ENCODE measurements at regions not wholly inside any gene's neighbourhood (a gene's known extent, or its start where the extent isn't known, plus 50 kb on each side); places are given as distances from the start of the nearest gene placed in this dataset.
A peak's percentile ranks its signal among the peaks of the same experiment; 100 is the strongest.

GRCh38 chr1:173287785-173288184 is 80.7 kb upstream of the TNFSF4 start:
- H3K4me1 Mint-ChIP-seq (ENCODE audit: low read depth) = peaks cover 11% of the 10 kb centered on the region
- H3K27ac Mint-ChIP-seq = no peak overlapping the region
- peaks cover 17% of the 10 kb centered on the region for H3K27me3 Mint-ChIP-seq
- peaks cover 17% of the 10 kb centered on the region for H3K36me3 Mint-ChIP-seq (ENCODE audit: low read depth)
- H3K4me3 Mint-ChIP-seq = no peak overlapping the region
- peaks cover 16% of the 10 kb centered on the region for H3K9me3 Mint-ChIP-seq

GRCh38 chr1:173293756-173294155 is 86.6 kb upstream of the TNFSF4 start:
- no peak overlapping the region for H3K27ac Mint-ChIP-seq
- no peak overlapping the region for H3K4me3 Mint-ChIP-seq
- peaks cover 22% of the 10 kb centered on the region for H3K36me3 Mint-ChIP-seq (ENCODE audit: low read depth)
- H3K27me3 Mint-ChIP-seq = peaks cover 22% of the 10 kb centered on the region
- H3K9me3 Mint-ChIP-seq = peaks cover 25% of the 10 kb centered on the region
- peaks cover 56% of the 10 kb centered on the region for H3K4me1 Mint-ChIP-seq (ENCODE audit: low read depth)

GRCh38 chr1:173294843-173295242 is 87.7 kb upstream of the TNFSF4 start:
- Mint-ChIP-seq H3K4me3 (no peak overlapping the region), H3K27ac (no peak overlapping the region), H3K36me3 (ENCODE audit: low read depth) (peaks cover 22% of the 10 kb centered on the region), H3K9me3 (peaks cover 25% of the 10 kb centered on the region), H3K27me3 (peaks cover 22% of the 10 kb centered on the region), H3K4me1 (ENCODE audit: low read depth) (peaks cover 66% of the 10 kb centered on the region)

GRCh38 chr1:173295391-173295790 is 88.3 kb upstream of the TNFSF4 start:
- H3K4me1 Mint-ChIP-seq (ENCODE audit: low read depth) = peaks cover 71% of the 10 kb centered on the region
- H3K9me3 Mint-ChIP-seq = peaks cover 25% of the 10 kb centered on the region
- H3K27ac Mint-ChIP-seq = no peak overlapping the region
- H3K27me3 Mint-ChIP-seq = peaks cover 22% of the 10 kb centered on the region
- H3K4me3 Mint-ChIP-seq = no peak overlapping the region
- peaks cover 22% of the 10 kb centered on the region for H3K36me3 Mint-ChIP-seq (ENCODE audit: low read depth)

- Mint-ChIP-seq H3K9me3 (peaks cover 25% of the 10 kb centered on the region), H3K4me3 (no peak overlapping the region), H3K27ac (no peak overlapping the region), H3K4me1 (ENCODE audit: low read depth) (peaks cover 76% of the 10 kb centered on the region), H3K36me3 (ENCODE audit: low read depth) (peaks cover 22% of the 10 kb centered on the region), H3K27me3 (peaks cover 22% of the 10 kb centered on the region)
Observed at GRCh38 chr1:173295995-173296394, 88.9 kb upstream of the TNFSF4 start.

- peaks cover 67% of the 10 kb centered on the region for H3K4me1 Mint-ChIP-seq (ENCODE audit: low read depth)
- peak overlapping the region; percentile 86 for H3K27ac Mint-ChIP-seq
- peaks cover 8% of the 10 kb centered on the region for H3K9me3 Mint-ChIP-seq
- H3K27me3 Mint-ChIP-seq = peaks cover 11% of the 10 kb centered on the region
- peak overlapping the region; percentile 47 for H3K4me3 Mint-ChIP-seq
- peaks cover 4% of the 10 kb centered on the region for H3K36me3 Mint-ChIP-seq (ENCODE audit: low read depth)
Observed at GRCh38 chr1:173297798-173298391, 90.8 kb upstream of the TNFSF4 start.

GRCh38 chr1:173300061-173301044 is 93.2 kb upstream of the TNFSF4 start:
- H3K4me3 Mint-ChIP-seq = no peak overlapping the region
- H3K4me1 Mint-ChIP-seq (ENCODE audit: low read depth) = peaks cover 62% of the 10 kb centered on the region
- peaks cover 5% of the 10 kb centered on the region for H3K9me3 Mint-ChIP-seq
- H3K27ac Mint-ChIP-seq = no peak overlapping the region
- peaks cover 7% of the 10 kb centered on the region for H3K27me3 Mint-ChIP-seq
- peaks cover 4% of the 10 kb centered on the region for H3K36me3 Mint-ChIP-seq (ENCODE audit: low read depth)

- H3K9me3 Mint-ChIP-seq = no peaks in the 10 kb centered on the region
- no peaks in the 10 kb centered on the region for H3K36me3 Mint-ChIP-seq (ENCODE audit: low read depth)
- H3K4me3 Mint-ChIP-seq = no peak overlapping the region
- no peak overlapping the region for H3K27ac Mint-ChIP-seq
- H3K27me3 Mint-ChIP-seq = no peaks in the 10 kb centered on the region
- peaks cover 50% of the 10 kb centered on the region for H3K4me1 Mint-ChIP-seq (ENCODE audit: low read depth)
Observed at GRCh38 chr1:173301507-173301906, 94.4 kb upstream of the TNFSF4 start.

GRCh38 chr1:173302366-173302765 is 95.2 kb upstream of the TNFSF4 start:
- peaks cover 42% of the 10 kb centered on the region for H3K4me1 Mint-ChIP-seq (ENCODE audit: low read depth)
- no peak overlapping the region for H3K27ac Mint-ChIP-seq
- no peaks in the 10 kb centered on the region for H3K27me3 Mint-ChIP-seq
- H3K36me3 Mint-ChIP-seq (ENCODE audit: low read depth) = no peaks in the 10 kb centered on the region
- H3K9me3 Mint-ChIP-seq = no peaks in the 10 kb centered on the region
- H3K4me3 Mint-ChIP-seq = no peak overlapping the region

GRCh38 chr1:173302890-173303829 is 96.0 kb upstream of the TNFSF4 start:
- no peaks in the 10 kb centered on the region for H3K36me3 Mint-ChIP-seq (ENCODE audit: low read depth)

GRCh38 chr1:173303984-173304383 is 96.9 kb upstream of the TNFSF4 start:
- H3K4me3 Mint-ChIP-seq = no peak overlapping the region
- H3K4me1 Mint-ChIP-seq (ENCODE audit: low read depth) = peaks cover 27% of the 10 kb centered on the region
- no peaks in the 10 kb centered on the region for H3K9me3 Mint-ChIP-seq
- no peaks in the 10 kb centered on the region for H3K27me3 Mint-ChIP-seq
- no peak overlapping the region for H3K27ac Mint-ChIP-seq
- H3K36me3 Mint-ChIP-seq (ENCODE audit: low read depth) = no peaks in the 10 kb centered on the region

More at GRCh38 chr1:173302890-173303829, 96.0 kb upstream of the TNFSF4 start:
- no peaks in the 10 kb centered on the region for H3K27me3 Mint-ChIP-seq
- peaks cover 34% of the 10 kb centered on the region for H3K4me1 Mint-ChIP-seq (ENCODE audit: low read depth)
- no peak overlapping the region for H3K27ac Mint-ChIP-seq
- H3K4me3 Mint-ChIP-seq = no peak overlapping the region
- H3K9me3 Mint-ChIP-seq = no peaks in the 10 kb centered on the region

GRCh38 chr1:173304529-173305227 is 97.5 kb upstream of the TNFSF4 start:
- Mint-ChIP-seq H3K4me1 (ENCODE audit: low read depth) (peaks cover 20% of the 10 kb centered on the region), H3K36me3 (ENCODE audit: low read depth) (no peaks in the 10 kb centered on the region), H3K27me3 (no peaks in the 10 kb centered on the region), H3K27ac (no peak overlapping the region), H3K4me3 (no peak overlapping the region), H3K9me3 (no peaks in the 10 kb centered on the region)

- H3K4me3 Mint-ChIP-seq = no peak overlapping the region
- peaks cover 7% of the 10 kb centered on the region for H3K4me1 Mint-ChIP-seq (ENCODE audit: low read depth)
- no peak overlapping the region for H3K27ac Mint-ChIP-seq
- H3K27me3 Mint-ChIP-seq = no peaks in the 10 kb centered on the region
- H3K9me3 Mint-ChIP-seq = peaks cover 13% of the 10 kb centered on the region
- H3K36me3 Mint-ChIP-seq (ENCODE audit: low read depth) = no peaks in the 10 kb centered on the region
Observed at GRCh38 chr1:173307845-173308244, 100.7 kb upstream of the TNFSF4 start.

GRCh38 chr1:173314656-173315055 is 107.5 kb upstream of the TNFSF4 start:
- Mint-ChIP-seq H3K9me3 (peaks cover 17% of the 10 kb centered on the region), H3K27me3 (peaks cover 3% of the 10 kb centered on the region), H3K4me1 (ENCODE audit: low read depth) (peaks cover 9% of the 10 kb centered on the region), H3K4me3 (no peak overlapping the region), H3K36me3 (ENCODE audit: low read depth) (peaks cover 4% of the 10 kb centered on the region), H3K27ac (no peak overlapping the region)
